AG09309 (cell line): ENCODE measurements at regions not wholly inside any gene's neighbourhood (a gene's known extent, or its start where the extent isn't known, plus 50 kb on each side); places are given as distances from the start of the nearest gene placed in this dataset.

Experiments used
- DNase-seq: peaks from one replicate; pipeline ENCODE4 v3.0.0-alpha.2; 2010; ENCODE audit warnings: low read depth
- H3K4me3 ChIP-seq: 2 replicates; pipeline ENCODE4 v1.5.1; 2011; ENCODE audit warnings: mild to moderate bottlenecking, low read depth, low read length, moderate library complexity; ENCODE audit not compliant: control insufficient read depth
- TF ChIP-seq, protein P1 (sequence below): IDR thresholded peaks from 2 replicates; pipeline ENCODE4 v1.5.1; 2011; ENCODE audit warnings: mild to moderate bottlenecking, low read depth, low read length, inconsistent platforms; ENCODE audit not compliant: insufficient read depth, control insufficient read depth; ENCODE audit errors: missing control alignments

DNA sequence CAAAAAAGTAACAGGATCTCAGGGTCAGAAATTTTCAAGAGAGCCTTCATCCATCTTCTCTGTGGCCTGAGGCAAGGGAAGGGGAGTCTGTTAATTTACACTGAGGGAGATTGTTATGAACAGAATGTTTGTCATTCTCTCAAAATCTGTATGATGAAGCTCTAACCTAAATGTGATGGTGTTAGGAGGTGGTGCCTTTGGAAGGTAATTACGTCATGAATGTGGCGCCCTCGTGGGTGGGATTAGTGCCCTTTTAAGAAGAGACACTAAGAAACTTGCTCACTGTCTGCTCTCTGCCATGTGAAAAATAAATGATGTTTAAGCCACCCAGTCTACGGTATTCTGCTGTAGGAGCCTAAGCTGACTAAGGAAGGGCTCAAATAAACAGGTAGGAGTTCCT, 521.6 kb downstream of the SNAPC1 start:
- DNase-seq: no peak
- H3K4me3 ChIP-seq: no peak overlapping the region
- TF ChIP-seq, protein P1, sequence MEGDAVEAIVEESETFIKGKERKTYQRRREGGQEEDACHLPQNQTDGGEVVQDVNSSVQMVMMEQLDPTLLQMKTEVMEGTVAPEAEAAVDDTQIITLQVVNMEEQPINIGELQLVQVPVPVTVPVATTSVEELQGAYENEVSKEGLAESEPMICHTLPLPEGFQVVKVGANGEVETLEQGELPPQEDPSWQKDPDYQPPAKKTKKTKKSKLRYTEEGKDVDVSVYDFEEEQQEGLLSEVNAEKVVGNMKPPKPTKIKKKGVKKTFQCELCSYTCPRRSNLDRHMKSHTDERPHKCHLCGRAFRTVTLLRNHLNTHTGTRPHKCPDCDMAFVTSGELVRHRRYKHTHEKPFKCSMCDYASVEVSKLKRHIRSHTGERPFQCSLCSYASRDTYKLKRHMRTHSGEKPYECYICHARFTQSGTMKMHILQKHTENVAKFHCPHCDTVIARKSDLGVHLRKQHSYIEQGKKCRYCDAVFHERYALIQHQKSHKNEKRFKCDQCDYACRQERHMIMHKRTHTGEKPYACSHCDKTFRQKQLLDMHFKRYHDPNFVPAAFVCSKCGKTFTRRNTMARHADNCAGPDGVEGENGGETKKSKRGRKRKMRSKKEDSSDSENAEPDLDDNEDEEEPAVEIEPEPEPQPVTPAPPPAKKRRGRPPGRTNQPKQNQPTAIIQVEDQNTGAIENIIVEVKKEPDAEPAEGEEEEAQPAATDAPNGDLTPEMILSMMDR: no peak

GRCh38 chr14:62289471-62289870, 527.3 kb downstream of the SNAPC1 start:
- TF ChIP-seq, protein P1: no peak
- DNase-seq: no peak
- no peak overlapping the region for H3K4me3 ChIP-seq

DNA sequence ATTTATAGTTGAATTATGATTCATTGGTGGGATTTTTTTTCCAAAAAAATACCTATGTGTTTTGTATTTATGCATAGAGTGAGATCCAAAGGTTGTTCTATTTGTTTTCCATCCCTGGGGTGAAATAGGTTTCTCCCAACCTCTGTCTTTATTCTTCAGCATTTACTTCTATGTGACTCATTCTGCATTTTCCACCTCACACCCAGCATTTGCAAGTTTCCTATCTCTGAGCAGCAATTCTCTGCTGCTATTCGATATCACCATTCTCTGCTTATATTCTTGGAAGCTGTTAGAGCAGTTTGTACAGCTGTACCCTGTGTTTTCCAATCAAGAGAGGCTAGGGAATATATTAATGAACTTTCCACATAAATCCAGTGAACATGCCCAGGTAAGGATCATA, 538.9 kb downstream of the SNAPC1 start:
- TF ChIP-seq, protein P1: no peak
- DNase-seq: no peak
- H3K4me3 ChIP-seq: no peak overlapping the region

GRCh38 chr14:62301911-62302310, 539.7 kb downstream of the SNAPC1 start:
- no peak for DNase-seq
- no peak overlapping the region for H3K4me3 ChIP-seq
- TF ChIP-seq, protein P1: no peak

GRCh38 chr14:62303437-62303836, 541.2 kb downstream of the SNAPC1 start:
- no peak overlapping the region for H3K4me3 ChIP-seq
- DNase-seq: no peak
- TF ChIP-seq, protein P1: no peak

- no peak for DNase-seq
- TF ChIP-seq, protein P1: no peak
Observed at GRCh38 chr14:62304257-62304656, 542.0 kb downstream of the SNAPC1 start.

DNA sequence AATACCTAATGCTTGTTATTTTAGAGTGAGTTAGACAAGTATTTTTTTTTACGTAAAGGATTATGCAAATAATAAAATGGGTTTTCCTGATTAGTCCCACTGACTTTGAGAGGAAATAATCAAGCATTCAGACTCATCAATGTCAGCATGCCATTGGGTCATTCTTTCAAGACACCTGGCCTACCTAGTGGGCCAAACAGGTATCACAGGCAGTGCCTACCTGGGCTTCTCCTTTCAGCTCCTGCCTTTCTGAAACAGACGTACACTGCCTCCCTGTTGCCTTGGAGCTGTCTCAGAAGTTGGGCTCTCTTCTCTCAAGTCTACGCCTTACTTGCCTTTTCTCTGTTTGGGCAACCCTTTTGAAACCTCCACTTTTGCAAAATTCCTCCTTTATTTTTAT, 545.6 kb downstream of the SNAPC1 start:
- TF ChIP-seq, protein P1: no peak
- no peak for DNase-seq
- H3K4me3 ChIP-seq: no peak overlapping the region

More at GRCh38 chr14:62304257-62304656, 542.0 kb downstream of the SNAPC1 start:
- H3K4me3 ChIP-seq: no peak overlapping the region
